ENCODE measurements at regions not wholly inside any gene's neighbourhood (a gene's known extent, or its start where the extent isn't known, plus 50 kb on each side); places are given as distances from the start of the nearest gene placed in this dataset.

DNA sequence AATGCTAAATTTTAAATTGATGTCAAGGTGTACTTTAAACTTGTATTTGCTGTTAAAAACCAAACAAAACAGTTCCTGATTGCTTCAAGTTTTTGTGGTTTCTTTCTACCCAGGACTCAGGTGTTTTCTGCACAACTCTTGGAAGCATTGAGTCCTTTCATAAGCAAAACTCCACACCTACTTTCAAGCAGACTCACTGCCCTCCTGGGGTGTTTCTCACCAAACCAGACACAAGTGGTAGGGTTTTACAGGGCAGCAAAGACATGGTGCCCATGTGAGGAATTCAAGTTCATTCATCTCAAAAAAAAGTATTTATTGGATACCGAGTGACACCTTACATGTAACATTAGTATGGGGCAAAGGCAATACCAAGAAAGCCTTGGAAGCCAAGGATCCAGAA is 146.7 kb upstream of the BNIP2 start (continued):
- TF ChIP-seq, protein P1, sequence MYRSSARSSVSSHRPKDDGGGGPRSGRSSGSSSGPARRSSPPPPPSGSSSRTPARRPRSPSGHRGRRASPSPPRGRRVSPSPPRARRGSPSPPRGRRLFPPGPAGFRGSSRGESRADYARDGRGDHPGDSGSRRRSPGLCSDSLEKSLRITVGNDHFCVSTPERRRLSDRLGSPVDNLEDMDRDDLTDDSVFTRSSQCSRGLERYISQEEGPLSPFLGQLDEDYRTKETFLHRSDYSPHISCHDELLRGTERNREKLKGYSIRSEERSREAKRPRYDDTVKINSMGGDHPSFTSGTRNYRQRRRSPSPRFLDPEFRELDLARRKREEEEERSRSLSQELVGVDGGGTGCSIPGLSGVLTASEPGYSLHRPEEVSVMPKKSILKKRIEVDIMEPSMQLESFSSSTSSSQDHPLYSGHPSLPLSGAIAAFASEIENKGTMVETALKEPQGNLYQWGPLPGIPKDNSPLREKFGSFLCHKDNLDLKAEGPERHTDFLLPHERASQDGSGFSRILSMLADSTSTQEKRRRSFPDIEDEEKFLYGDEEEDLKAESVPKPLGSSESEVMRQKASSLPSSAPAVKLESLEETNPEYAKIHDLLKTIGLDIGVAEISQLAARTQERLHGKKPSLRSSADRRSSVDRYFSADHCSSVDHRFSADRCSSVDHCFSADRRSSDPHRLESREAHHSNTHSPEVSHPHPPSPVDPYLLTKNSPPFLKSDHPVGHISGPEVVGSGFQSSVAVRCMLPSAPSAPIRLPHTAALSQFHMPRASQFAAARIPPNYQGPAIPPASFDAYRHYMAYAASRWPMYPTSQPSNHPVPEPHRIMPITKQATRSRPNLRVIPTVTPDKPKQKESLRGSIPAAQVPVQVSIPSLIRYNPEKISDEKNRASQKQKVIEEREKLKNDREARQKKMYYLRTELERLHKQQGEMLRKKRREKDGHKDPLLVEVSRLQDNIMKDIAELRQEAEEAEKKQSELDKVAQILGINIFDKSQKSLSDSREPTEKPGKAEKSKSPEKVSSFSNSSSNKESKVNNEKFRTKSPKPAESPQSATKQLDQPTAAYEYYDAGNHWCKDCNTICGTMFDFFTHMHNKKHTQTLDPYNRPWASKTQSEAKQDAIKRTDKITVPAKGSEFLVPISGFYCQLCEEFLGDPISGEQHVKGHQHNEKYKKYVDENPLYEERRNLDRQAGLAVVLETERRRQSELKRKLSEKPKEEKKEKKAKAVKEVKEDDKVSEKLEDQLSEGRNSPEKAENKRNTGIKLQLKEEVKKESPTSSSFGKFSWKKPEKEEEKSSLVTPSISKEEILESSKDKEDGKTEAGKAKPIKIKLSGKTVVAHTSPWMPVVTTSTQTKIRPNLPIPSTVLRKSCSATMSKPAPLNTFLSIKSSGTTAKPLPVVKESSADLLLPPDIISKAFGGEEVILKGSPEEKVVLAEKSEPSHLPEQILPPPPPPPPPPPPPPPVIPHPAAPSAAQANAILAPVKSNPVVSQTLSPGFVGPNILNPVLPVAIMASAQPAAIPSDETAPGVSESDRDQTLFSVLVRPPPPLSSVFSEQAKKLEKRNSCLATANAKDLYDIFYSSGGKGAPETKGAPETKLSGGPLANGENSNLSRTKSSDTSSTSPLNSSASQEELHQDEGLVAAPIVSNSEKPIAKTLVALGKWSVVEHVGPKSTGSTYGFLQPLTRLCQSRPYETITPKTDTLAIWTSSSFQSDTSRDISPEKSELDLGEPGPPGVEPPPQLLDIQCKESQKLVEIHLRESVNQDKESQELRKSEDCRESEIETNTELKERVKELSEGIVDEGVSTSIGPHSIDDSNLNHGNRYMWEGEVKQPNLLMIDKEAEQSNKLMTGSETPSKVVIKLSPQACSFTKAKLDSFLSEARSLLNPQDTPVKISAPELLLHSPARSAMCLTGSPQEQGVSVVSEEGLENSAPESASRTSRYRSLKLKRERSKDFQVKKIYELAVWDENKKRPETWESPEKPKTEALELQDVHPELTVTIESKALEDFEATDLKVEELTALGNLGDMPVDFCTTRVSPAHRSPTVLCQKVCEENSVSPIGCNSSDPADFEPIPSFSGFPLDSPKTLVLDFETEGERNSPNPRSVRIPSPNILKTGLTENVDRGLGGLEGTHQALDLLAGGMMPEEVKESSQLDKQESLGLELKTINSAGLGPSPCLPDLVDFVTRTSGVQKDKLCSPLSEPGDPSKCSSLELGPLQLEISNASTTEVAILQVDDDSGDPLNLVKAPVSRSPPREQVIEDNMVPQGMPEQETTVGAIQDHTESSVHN (CRISPR knock-in tag; IDR thresholded peaks at IDR 0.05), result no peak
- TF ChIP-seq, protein P2, sequence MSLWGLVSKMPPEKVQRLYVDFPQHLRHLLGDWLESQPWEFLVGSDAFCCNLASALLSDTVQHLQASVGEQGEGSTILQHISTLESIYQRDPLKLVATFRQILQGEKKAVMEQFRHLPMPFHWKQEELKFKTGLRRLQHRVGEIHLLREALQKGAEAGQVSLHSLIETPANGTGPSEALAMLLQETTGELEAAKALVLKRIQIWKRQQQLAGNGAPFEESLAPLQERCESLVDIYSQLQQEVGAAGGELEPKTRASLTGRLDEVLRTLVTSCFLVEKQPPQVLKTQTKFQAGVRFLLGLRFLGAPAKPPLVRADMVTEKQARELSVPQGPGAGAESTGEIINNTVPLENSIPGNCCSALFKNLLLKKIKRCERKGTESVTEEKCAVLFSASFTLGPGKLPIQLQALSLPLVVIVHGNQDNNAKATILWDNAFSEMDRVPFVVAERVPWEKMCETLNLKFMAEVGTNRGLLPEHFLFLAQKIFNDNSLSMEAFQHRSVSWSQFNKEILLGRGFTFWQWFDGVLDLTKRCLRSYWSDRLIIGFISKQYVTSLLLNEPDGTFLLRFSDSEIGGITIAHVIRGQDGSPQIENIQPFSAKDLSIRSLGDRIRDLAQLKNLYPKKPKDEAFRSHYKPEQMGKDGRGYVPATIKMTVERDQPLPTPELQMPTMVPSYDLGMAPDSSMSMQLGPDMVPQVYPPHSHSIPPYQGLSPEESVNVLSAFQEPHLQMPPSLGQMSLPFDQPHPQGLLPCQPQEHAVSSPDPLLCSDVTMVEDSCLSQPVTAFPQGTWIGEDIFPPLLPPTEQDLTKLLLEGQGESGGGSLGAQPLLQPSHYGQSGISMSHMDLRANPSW (CRISPR knock-in tag; IDR thresholded peaks at IDR 0.05; ENCODE audit: borderline replicate concordance), result no peak
